Kidney epithelial cell (primary cell): ENCODE measurements at regions not wholly inside any gene's neighbourhood (a gene's known extent, or its start where the extent isn't known, plus 50 kb on each side); places are given as distances from the start of the nearest gene placed in this dataset.
"Not testable (repeated sequence)": the region's sequence is repeated elsewhere in the genome, so short reads cannot be mapped to it uniquely, and the experiment has no call there.

Experiments
- DNase-seq: peaks from one replicate; pipeline ENCODE4 v3.0.0-alpha.2; 2010; ENCODE audit warnings: low read depth
- H3K27me3 ChIP-seq: 2 replicates; pipeline ENCODE4 v1.6.0; 2011; ENCODE audit warnings: low read length; ENCODE audit not compliant: control insufficient read depth, insufficient read depth
- H3K36me3 ChIP-seq: 2 replicates; pipeline ENCODE4 v1.5.1; 2011; ENCODE audit warnings: low read length; ENCODE audit not compliant: control insufficient read depth, insufficient read depth
- H3K4me3 ChIP-seq: 2 replicates; pipeline ENCODE4 v1.5.1; 2011; ENCODE audit warnings: low read depth, mild to moderate bottlenecking, control low read depth, low read length
- TF ChIP-seq, protein P1 (sequence below): IDR thresholded peaks from 2 replicates; pipeline ENCODE4 v1.5.1; 2011; ENCODE audit warnings: mild to moderate bottlenecking, moderate library complexity, low read length, control low read depth, inconsistent platforms; ENCODE audit not compliant: insufficient read depth, poor library complexity, severe bottlenecking

DNA sequence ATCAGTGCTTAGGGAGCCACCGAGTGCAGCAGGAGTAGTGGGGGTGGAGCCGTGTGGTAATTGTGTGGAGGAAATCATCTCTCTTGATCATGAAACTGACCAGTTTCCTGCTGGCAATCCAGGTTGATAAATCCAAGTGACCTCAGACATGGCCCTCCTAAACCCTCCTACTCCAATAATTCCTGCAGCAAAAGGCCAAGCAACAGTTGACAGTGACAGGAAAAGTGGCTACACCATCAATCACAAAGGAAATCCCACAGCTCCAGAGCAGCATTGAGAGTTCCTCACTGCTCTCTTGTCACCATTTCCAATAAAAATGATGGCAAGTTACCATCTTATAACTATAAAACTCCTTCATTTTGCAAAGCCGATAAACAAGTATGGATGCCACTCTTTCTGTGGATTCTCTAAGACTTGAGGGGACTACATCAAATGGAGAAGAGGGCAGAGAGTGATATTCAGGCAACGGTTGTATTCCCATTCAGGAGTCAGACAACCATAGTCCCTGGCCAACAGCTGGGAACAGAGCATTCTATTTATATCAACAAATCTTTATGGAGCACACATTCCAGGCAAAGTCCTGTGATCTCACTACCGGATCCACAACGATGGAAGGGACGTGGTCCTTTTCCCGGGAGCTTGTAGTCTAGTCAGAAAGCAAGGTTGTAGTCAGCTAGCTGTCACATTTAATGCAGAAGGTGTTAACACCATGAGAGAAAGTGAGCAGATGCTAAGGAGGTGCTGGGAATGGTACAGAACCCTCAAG lies 312.5 kb upstream of the CTNNB1 start:
- DNase-seq = no peak
- Histone ChIP-seq H3K27me3 (no peaks in the 10 kb centered on the region), H3K4me3 (no peak overlapping the region), H3K36me3 (no peaks in the 10 kb centered on the region)
- TF ChIP-seq, protein P1, sequence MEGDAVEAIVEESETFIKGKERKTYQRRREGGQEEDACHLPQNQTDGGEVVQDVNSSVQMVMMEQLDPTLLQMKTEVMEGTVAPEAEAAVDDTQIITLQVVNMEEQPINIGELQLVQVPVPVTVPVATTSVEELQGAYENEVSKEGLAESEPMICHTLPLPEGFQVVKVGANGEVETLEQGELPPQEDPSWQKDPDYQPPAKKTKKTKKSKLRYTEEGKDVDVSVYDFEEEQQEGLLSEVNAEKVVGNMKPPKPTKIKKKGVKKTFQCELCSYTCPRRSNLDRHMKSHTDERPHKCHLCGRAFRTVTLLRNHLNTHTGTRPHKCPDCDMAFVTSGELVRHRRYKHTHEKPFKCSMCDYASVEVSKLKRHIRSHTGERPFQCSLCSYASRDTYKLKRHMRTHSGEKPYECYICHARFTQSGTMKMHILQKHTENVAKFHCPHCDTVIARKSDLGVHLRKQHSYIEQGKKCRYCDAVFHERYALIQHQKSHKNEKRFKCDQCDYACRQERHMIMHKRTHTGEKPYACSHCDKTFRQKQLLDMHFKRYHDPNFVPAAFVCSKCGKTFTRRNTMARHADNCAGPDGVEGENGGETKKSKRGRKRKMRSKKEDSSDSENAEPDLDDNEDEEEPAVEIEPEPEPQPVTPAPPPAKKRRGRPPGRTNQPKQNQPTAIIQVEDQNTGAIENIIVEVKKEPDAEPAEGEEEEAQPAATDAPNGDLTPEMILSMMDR = no peak

DNA sequence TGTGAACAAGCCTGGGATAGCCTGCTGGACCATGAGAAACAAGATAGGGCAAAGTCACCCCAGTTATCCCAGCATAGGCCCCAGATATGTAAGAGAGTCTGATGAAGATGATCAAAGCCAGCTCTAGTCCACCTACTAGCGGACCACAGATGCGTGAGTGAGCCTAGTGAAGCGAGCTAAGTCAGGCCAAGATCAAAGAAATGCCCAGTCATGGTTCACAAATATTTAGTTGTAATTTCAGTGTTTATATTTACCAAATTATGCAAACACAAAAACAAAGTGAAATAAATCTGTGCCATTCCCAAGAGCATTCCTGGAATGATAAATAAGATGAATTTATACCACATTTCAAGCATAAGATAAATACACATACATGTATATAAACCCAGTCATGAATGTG lies 308.1 kb upstream of the CTNNB1 start:
- TF ChIP-seq, protein P1 = no peak
- no peak for DNase-seq
- H3K27me3 ChIP-seq = no peaks in the 10 kb centered on the region
- no peaks in the 10 kb centered on the region for H3K36me3 ChIP-seq
- no peak overlapping the region for H3K4me3 ChIP-seq

DNA sequence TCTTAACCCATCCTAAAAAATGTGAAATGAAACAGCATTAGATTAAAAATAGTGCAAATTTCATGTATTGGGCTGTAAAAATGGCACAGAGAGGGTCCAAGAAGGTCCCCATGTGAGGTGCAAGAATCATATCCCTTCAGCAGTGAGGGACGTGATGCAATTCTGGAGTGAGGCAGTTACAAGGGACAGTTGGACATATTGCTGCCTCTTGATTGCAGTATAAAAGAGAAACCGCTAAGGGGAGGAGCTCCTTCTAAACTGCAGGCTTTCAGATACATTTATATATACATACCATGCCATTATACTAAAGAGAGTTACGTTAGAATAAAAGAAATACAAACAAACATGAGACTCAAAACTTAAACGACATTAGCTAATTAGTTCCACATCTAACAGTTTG lies 304.2 kb upstream of the CTNNB1 start:
- TF ChIP-seq, protein P1 = no peak
- no peak for DNase-seq
- Histone ChIP-seq H3K27me3 (no peaks in the 10 kb centered on the region), H3K4me3 (no peak overlapping the region), H3K36me3 (no peaks in the 10 kb centered on the region)

DNA sequence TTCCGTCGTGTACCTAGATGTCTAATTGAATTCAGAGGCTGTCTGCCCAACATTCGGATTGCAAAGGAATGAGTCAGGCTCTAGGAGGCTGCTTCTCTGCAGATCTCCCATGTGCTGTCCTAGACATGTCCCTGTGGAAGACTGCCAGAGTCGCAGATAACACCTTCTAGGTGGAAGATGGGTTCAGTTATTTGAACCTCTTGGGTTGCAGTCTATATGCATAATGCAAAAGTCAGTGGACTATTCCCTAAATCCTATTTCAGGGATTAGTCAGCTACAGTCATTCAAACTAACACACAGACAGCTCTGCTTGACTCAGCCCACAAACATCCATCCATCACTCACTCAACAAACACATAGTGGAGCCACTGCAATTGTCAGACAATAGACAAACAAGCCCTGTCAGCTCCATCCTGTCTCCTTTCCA lies 300.0 kb upstream of the CTNNB1 start:
- DNase-seq = peak; percentile 37
- Histone ChIP-seq H3K36me3 (no peaks in the 10 kb centered on the region), H3K4me3 (no peak overlapping the region), H3K27me3 (no peaks in the 10 kb centered on the region)
- TF ChIP-seq, protein P1 = no peak

DNA sequence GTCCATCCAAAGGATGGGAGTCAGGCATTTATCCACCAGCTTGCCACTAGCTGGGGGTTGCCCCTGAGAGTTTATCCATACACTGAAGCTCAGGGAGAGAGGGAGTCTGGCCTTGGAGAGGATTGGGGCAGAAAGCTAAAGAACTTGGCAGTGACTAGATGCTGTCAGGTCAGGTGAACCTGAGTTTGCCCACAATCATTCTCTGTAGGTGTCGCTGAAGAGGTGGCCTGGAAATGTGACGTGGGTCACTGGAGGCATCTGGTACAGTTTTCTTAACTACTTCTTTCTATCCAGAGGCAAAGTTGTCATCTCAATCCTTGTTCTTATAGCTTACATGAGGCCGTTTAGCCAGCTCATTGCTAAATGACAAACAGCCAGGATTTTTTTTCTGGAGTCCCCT lies 298.0 kb upstream of the CTNNB1 start:
- Histone ChIP-seq H3K27me3 (no peaks in the 10 kb centered on the region), H3K36me3 (no peaks in the 10 kb centered on the region), H3K4me3 (no peak overlapping the region)
- TF ChIP-seq, protein P1 = no peak
- no peak for DNase-seq

DNA sequence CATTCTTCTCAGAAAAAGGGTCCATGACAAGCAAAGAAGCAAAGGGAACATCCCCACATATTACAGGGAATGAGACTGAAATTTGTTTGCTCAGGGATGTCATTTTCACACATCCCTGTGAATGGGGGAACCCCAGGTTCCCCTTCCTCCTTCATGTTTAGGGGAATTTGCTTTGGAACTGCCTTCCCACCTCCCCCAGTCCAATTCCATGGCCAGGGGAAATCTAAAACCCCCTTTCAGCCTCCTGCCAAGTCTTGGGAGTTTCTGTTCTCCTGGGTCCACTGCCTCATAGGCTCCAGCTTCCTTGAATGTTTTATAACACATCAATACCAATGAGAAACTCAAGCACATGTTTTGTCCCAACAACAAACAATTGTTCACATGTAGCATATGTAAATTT lies 297.5 kb upstream of the CTNNB1 start:
- H3K36me3 ChIP-seq = no peaks in the 10 kb centered on the region
- H3K27me3 ChIP-seq = no peaks in the 10 kb centered on the region
- TF ChIP-seq, protein P1 = no peak
- no peak for DNase-seq
- H3K4me3 ChIP-seq = no peak overlapping the region

DNA sequence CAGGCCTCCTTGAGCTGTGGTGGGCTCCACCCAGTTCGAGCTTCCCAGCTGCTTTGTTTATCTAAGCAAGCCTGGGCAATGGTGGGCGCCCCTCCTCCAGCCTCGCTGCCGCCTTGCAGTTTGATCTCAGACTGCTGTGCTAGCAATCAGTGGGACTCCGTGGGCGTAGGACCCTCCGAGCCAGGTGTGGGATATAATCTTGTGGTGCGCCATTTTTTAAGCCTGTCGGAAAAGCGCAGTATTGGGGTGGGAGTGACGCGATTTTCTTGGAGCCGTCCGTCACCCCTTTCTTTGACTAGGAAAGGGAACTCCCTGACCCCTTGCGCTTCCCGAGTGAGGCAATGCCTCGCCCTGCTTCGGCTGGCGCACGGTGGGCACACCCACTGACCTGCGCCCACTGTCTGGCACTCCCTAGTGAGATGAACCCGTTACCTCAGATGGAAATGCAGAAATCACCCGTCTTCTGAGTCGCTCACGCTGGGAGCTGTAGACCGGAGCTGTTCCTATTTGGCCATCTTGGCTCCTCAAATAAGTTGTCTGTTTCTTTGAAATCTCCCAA lies 291.3 kb upstream of the CTNNB1 start:
- not testable (repeated sequence) for DNase-seq, H3K36me3 ChIP-seq, H3K4me3 ChIP-seq, H3K27me3 ChIP-seq
